ENCODE measurements at regions not wholly inside any gene's neighbourhood (a gene's known extent, or its start where the extent isn't known, plus 50 kb on each side); places are given as distances from the start of the nearest gene placed in this dataset.

- no peak for DNase-seq
These were observed 52.5 kb upstream of the PITX2 start for GRCh38 chr4:110675426-110675825.

DNA sequence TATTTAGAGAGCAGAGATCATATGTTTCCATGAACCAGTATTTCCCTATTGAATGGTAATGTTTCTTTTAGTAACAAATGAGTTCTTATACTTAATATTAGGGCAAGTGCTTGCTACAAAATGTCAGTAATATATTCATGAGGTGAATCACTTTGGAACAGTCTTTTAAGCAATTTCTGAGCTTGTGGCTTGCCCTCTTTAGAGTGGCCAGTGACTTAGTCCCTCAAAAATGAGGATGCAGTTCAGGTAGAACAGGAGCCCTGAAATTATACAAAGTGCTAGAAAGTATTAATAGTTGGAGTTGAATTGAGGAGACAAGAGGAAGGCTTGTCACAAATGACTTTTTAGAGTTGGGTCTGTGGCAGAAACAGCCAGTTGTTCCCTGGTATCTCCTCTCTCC is 53.4 kb upstream of the PITX2 start:
- no peak for DNase-seq

DNA sequence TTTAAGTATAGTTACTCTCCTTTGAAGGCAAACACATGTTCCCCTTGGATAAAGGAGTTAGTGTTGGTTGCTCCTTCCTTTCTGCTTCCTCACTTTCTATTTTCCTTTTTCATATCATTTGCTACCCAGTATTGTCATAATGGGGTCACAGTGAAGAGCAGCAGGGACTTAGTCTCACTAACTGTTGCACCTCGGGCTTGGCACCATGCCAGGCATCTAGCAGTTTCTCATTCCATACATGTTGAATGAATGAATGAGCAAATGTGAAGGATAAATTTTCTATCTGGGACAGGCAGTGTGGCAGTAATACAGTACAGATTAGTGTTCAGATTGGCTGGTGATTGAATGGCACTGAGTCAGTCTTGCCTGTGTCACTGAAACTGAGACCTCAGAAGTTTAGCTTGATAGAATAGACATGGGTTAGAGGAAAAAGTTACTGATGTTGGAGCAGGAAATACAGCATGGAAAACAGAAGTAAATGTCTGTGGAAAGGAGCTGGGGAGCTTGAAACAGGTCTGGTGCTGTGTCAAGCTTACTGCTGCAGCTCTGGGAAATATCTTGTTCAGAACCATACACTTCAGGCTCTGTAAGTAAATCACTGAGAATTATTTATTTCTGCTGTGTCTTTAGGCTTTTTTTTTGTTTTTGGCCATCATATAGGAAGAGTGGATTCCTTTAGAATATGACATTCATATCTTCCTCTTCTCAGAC is 55.8 kb upstream of the PITX2 start:
- DNase-seq = no peak

DNA sequence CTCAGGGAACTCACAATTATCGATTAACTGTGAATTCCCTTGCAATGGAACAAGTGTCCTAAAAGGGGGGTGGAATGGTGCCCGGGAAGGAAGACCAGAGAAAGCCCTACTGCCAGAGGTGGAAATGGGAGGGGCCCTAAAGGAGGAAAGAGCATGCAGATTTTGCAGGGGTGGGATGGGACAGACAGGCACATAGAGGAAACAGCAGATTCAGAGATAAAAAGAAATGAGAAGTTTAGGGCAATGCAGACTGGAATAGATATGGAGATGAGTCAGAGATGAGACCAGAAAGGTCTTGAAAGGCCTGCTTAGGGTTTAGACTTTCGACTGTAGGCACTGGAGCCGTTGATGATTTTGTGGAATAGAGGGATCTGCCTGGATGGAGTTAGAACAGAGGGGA is 57.4 kb upstream of the PITX2 start:
- no peak for DNase-seq

DNA sequence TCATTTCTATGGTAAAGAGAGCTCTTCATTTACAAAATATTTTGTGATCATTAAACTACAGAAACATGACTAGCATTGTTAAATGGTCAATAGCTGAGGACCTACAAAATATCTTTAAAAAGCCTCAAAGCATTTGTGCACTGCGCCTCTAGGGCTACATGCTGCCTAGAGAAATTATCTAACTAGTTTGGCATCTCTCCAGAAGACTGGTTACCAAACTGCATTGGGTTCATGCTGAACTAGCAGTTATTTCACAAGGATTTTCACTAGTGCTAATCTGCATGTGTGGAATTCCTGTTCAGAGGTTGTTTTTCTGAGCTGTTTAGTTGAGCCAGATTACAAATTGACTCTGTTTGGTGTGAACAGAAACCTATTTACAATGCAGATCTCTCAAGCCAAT is 58.5 kb upstream of the PITX2 start:
- DNase-seq = peak; percentile 5 to 41

- peak in 1 of 2 experiments; percentile 12 for DNase-seq
These were observed 59.4 kb upstream of the PITX2 start for GRCh38 chr4:110682311-110682710.

DNA sequence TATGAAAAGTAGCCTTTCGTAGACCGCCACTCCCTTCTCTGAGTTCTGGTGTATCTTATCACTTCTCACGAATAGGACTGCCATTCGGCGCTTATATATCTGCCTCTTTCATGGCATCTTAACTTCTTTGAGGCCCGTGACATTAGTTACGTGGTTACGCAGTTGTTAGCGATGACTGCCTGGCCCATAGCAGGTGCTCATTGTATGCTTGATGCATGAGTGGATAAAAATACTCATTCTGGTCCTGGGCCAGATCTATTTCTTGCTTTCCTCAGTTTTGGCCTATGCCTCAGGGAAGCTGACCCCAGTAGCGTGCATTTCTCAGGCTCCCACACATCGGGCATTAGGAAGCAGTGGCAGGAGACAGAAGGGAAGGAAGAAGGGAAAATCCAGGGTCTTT is 60.7 kb upstream of the PITX2 start:
- no peak for DNase-seq

GRCh38 chr4:110702326-110702725 is 79.4 kb upstream of the PITX2 start:
- DNase-seq = no peak

DNA sequence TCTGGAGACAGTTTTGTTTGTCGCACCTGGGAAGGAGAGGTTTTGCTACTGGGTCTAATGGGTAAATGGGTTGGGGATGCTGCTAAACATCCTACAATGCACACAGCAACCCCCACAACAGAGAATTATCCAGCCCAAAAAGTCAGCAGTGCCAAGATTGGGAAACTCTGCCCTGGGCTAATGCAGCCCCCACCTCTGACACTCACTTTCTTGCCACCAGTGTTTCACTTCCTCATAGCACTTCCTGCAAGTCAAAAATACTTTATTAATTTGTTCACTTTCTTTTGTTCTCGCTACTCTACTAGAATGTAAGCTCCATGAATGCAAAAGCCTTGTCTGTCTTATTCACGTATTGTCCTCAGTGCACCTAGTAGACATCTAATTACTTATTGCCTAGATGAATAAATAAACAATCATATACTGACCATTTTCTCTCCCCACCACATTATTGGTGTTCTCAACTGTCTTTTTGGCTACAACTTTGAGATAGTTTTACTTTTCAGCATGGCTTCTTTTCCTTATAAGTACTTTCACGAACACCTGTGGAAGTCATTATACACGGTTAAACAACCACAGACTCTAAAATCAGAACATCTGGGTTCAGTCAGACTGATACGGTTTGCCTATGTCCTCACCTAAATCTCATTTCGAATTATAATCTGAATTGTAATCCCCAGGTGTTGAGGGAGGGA is 82.0 kb upstream of the PITX2 start:
- no peak for DNase-seq

- DNase-seq = no peak
These were observed 82.5 kb upstream of the PITX2 start for GRCh38 chr4:110705440-110705782.

- no peak for DNase-seq
These were observed 87.2 kb upstream of the PITX2 start for GRCh38 chr4:110710070-110710469.

DNA sequence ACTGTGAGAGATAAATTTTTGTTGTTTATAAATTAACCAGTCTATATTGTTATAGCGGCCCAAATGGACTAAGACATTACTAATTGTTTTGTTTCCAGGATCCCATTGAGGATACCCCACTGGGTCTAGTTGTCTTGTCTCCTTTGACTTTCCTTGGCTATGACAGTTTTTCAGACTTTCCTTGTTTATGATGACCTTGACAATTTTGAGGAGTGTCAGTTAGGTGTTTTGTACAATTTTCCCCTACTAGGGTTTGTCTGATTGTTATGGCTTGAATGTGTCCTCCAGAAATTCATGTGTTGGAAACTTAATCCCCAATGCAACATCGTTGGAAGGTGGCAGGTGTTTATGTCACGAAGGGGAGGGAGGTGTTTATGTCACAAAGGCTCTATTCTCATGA is 89.6 kb upstream of the PITX2 start:
- no peak for DNase-seq

GRCh38 chr4:110730318-110730717 is 107.4 kb upstream of the PITX2 start:
- DNase-seq = no peak

GRCh38 chr4:110733901-110734300 is 111.0 kb upstream of the PITX2 start:
- DNase-seq = no peak

- DNase-seq = peak in 1 of 2 experiments; percentile 67
These were observed 112.8 kb upstream of the PITX2 start for GRCh38 chr4:110735686-110736085.

- DNase-seq = no peak
These were observed 115.1 kb upstream of the PITX2 start for GRCh38 chr4:110737931-110738330.

- DNase-seq = no peak
These were observed 119.3 kb upstream of the PITX2 start for GRCh38 chr4:110742143-110742542.

GRCh38 chr4:110748071-110748470 is 125.2 kb upstream of the PITX2 start:
- DNase-seq = no peak

GRCh38 chr4:110751183-110751582 is 128.3 kb upstream of the PITX2 start:
- DNase-seq = no peak

DNA sequence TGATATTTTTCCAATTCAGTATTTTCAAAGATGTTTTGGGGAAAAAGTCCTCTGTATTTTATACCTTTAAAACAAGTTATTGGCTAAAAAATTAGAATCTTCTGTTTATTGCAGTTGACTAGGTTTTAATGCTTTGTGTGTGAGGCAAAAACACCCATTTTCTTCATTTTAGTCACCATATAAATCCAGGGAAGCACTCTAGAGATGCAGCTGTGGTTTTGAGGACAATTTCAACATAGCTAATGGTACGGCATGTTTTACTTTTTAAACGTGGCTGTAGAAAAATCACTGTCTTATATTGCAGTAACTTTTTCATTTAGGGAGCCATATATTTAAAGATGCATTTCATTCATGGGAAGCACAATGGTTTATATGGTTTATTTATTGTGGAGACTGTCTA is 129.1 kb upstream of the PITX2 start:
- no peak for DNase-seq

DNA sequence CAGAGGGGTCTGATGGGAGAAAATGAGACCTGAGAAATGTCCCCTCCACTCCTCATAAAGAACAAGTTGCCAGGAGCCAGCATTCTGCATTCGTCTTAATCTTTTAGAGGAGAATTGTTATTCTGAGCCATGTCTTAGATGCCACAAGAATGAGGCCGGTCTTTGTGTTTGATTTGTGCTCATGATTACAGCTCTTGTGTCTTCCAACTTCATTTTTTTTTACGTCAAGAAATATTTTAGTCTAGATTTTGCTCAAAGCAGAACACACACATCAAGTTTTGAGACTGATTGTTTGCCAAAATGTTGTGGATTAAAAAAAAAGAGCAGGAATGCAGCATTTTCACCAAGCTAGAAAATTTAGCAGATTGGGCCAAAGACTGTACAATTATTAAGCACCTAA is 130.6 kb upstream of the PITX2 start:
- no peak for DNase-seq

DNA sequence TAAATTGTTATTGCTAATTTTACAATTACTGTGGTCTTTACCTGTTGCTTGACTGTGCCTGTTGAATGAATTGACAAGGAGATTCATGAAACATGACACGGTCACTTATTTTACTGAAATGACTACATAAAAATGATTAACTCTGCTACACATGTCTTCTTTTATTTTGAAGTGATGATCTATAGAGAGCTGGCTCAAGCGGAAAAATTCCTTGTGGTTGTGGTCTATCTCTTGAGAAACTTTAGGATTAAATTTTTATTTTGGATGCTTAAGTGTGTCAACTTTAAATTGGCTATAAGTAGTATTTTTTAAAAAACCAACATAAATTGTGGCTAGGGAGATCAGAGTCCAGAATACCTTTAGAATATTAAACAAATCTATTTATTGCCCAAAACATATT is 131.8 kb upstream of the PITX2 start:
- no peak for DNase-seq

- DNase-seq = no peak
These were observed 146.7 kb upstream of the PITX2 start for GRCh38 chr4:110769578-110769977.

- no peak for DNase-seq
These were observed 147.5 kb upstream of the PITX2 start for GRCh38 chr4:110770353-110770752.

DNA sequence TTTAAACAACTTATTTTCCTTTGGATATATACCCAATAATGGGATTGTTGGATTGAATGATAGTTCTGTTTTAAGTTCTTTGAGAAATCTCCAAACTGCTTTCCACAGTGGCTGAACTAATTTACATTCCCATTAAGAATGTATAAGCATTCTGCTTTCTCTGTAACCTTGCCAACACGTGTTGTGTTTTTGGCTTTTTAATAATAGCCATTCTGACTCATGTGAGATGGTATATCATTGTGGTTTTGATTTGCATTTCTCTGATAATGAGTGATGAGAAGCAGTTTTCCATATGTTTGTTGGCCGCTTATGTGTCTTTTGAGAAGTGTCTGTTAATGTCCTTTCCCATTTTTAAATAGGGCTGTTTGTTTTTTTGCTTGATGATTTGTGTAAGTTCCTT is 155.6 kb upstream of the PITX2 start:
- no peak for DNase-seq
